ENCODE measurements at regions not wholly inside any gene's neighbourhood (a gene's known extent, or its start where the extent isn't known, plus 50 kb on each side); places are given as distances from the start of the nearest gene placed in this dataset.

GRCh38 chr9:96052686-96053085, 177.2 kb downstream of the ERCC6L2 start:
- intact Hi-C loops (cut with DNase I; ENCODE audit: low total_unique reads), result no loop called here
- WGBS, 5 donors, result 45 to 65% (median 56%) methylated on average over 6 of the region's 6 CpGs
- H3K27ac ChIP-seq, result peak overlapping the region in 1 of 5 donors; percentile 4

GRCh38 chr9:96051423-96051822, 175.9 kb downstream of the ERCC6L2 start:
- WGBS, 5 donors, result 85 to 91% (median 86%) methylated on average over 7 of the region's 7 CpGs
- intact Hi-C loops (cut with DNase I; ENCODE audit: low total_unique reads), result no loop called here

More at GRCh38 chr9:96052686-96053085, 177.2 kb downstream of the ERCC6L2 start:
- peak in 1 of 2 donors; percentile 44 for DNase-seq
- peaks cover 31 to 50% (median 38%) of the 10 kb centered on the region in 4 donors for H3K4me1 ChIP-seq
- H3K4me3 ChIP-seq, result no peak overlapping the region
- TF ChIP-seq EP300 (IDR thresholded peaks at IDR 0.05) (no peak), POLR2A (IDR thresholded peaks at IDR 0.05) (no peak), CTCF (IDR thresholded peaks at IDR 0.05) (no peak), POLR2AphosphoS5 (IDR thresholded peaks at IDR 0.05) (no peak)
- H3K27me3 ChIP-seq, result no peaks in the 10 kb centered on the region
- H3K36me3 ChIP-seq, result no peaks in the 10 kb centered on the region
- H3K9me3 ChIP-seq, result no peaks in the 10 kb centered on the region

GRCh38 chr9:96050861-96051155, 175.3 kb downstream of the ERCC6L2 start:
- intact Hi-C loops (cut with DNase I; ENCODE audit: low total_unique reads), result no loop called here
- Histone ChIP-seq H3K36me3 (no peaks in the 10 kb centered on the region), H3K27ac (no peak overlapping the region), H3K4me3 (no peak overlapping the region), H3K4me1 (peaks cover 39 to 48% (median 43%) of the 10 kb centered on the region in 4 donors), H3K27me3 (no peaks in the 10 kb centered on the region), H3K9me3 (no peaks in the 10 kb centered on the region)
- DNase-seq, result no peak
- TF ChIP-seq EP300 (IDR thresholded peaks at IDR 0.05) (no peak), CTCF (IDR thresholded peaks at IDR 0.05) (no peak), POLR2AphosphoS5 (IDR thresholded peaks at IDR 0.05) (no peak), POLR2A (IDR thresholded peaks at IDR 0.05) (no peak)
- 72 to 92% (median 81%) methylated on average over 7 of the region's 7 CpGs for WGBS, 5 donors

More at GRCh38 chr9:96051423-96051822, 175.9 kb downstream of the ERCC6L2 start:
- no peaks in the 10 kb centered on the region for H3K9me3 ChIP-seq
- no peak overlapping the region for H3K4me3 ChIP-seq
- peaks cover 39 to 54% (median 47%) of the 10 kb centered on the region in 4 donors for H3K4me1 ChIP-seq
- TF ChIP-seq POLR2A (IDR thresholded peaks at IDR 0.05), result no peak
- TF ChIP-seq EP300 (IDR thresholded peaks at IDR 0.05), result no peak
- no peak for TF ChIP-seq CTCF (IDR thresholded peaks at IDR 0.05)
- TF ChIP-seq POLR2AphosphoS5 (IDR thresholded peaks at IDR 0.05), result no peak
- H3K27me3 ChIP-seq, result no peaks in the 10 kb centered on the region
- no peak overlapping the region for H3K27ac ChIP-seq
- H3K36me3 ChIP-seq, result no peaks in the 10 kb centered on the region
- DNase-seq, result no peak

GRCh38 chr9:96050048-96050860, 174.8 kb downstream of the ERCC6L2 start:
- Histone ChIP-seq H3K36me3 (no peaks in the 10 kb centered on the region), H3K4me1 (peaks cover 39 to 45% (median 42%) of the 10 kb centered on the region in 4 donors), H3K4me3 (no peak overlapping the region), H3K27ac (peak overlapping the region; percentile 83 to 97 (median 90)), H3K9me3 (no peaks in the 10 kb centered on the region), H3K27me3 (no peaks in the 10 kb centered on the region)
- 84 to 92% (median 89%) methylated on average over 29 to 30 of the region's 30 CpGs for WGBS, 5 donors
- intact Hi-C loops (cut with DNase I; ENCODE audit: low total_unique reads), result no loop called here
- DNase-seq, result no peak
- TF ChIP-seq POLR2AphosphoS5 (IDR thresholded peaks at IDR 0.05) (no peak), EP300 (IDR thresholded peaks at IDR 0.05) (no peak), POLR2A (IDR thresholded peaks at IDR 0.05) (no peak), CTCF (IDR thresholded peaks at IDR 0.05) (no peak)

All from stomach (tissue), 8 donors.